ENCODE measurements at regions not wholly inside any gene's neighbourhood (a gene's known extent, or its start where the extent isn't known, plus 50 kb on each side); places are given as distances from the start of the nearest gene placed in this dataset.
"Not testable (repeated sequence)": the region's sequence is repeated elsewhere in the genome, so short reads cannot be mapped to it uniquely, and the experiment has no call there.

- TF ChIP-seq JUND (IDR thresholded peaks at IDR 0.05; ENCODE audit: low read depth): no peak
- in situ Hi-C loops (cut with HindIII; ENCODE audit: low pct_unique_long_range_greater_than_20kb, low sequenced_read_pairs): no loop called here
- no peak for DNase-seq (ENCODE audit: low read depth in 1 of 2, low spot score in 1 of 2)
Measured at GRCh38 chr9:3743901-3744413, 218.2 kb upstream of the RFX3 start.

GRCh38 chr9:3742586-3742985 lies 216.8 kb upstream of the RFX3 start:
- TF ChIP-seq JUND (IDR thresholded peaks at IDR 0.05; ENCODE audit: low read depth): no peak
- in situ Hi-C loops (cut with HindIII; ENCODE audit: low pct_unique_long_range_greater_than_20kb, low sequenced_read_pairs): no loop called here
- DNase-seq (ENCODE audit: low read depth in 1 of 2, low spot score in 1 of 2): no peak

GRCh38 chr9:3741729-3742128 lies 215.9 kb upstream of the RFX3 start:
- DNase-seq (ENCODE audit: low read depth in 1 of 2, low spot score in 1 of 2): peak in 1 of 2 experiments; percentile 10
- in situ Hi-C loops (cut with HindIII; ENCODE audit: low pct_unique_long_range_greater_than_20kb, low sequenced_read_pairs): no loop called here
- no peak for TF ChIP-seq JUND (IDR thresholded peaks at IDR 0.05; ENCODE audit: low read depth)

- peak; percentile 68 for TF ChIP-seq JUND (IDR thresholded peaks at IDR 0.05; ENCODE audit: low read depth)
- in situ Hi-C loops (cut with HindIII; ENCODE audit: low pct_unique_long_range_greater_than_20kb, low sequenced_read_pairs): no loop called here
- DNase-seq (ENCODE audit: low read depth in 1 of 2, low spot score in 1 of 2): peak in 1 of 2 experiments; percentile 82
Measured at GRCh38 chr9:3740690-3741419, 215.1 kb upstream of the RFX3 start.

- DNase-seq (ENCODE audit: low read depth in 1 of 2, low spot score in 1 of 2): no peak
- TF ChIP-seq JUND (IDR thresholded peaks at IDR 0.05; ENCODE audit: low read depth): no peak
- in situ Hi-C loops (cut with HindIII; ENCODE audit: low pct_unique_long_range_greater_than_20kb, low sequenced_read_pairs): no loop called here
Measured at GRCh38 chr9:3736161-3736560, 210.4 kb upstream of the RFX3 start.

- in situ Hi-C loops (cut with HindIII; ENCODE audit: low pct_unique_long_range_greater_than_20kb, low sequenced_read_pairs): no loop called here
- no peak for DNase-seq (ENCODE audit: low read depth in 1 of 2, low spot score in 1 of 2)
- no peak for TF ChIP-seq JUND (IDR thresholded peaks at IDR 0.05; ENCODE audit: low read depth)
Measured at GRCh38 chr9:3735251-3735650, 209.4 kb upstream of the RFX3 start.

GRCh38 chr9:3733527-3734262 lies 207.9 kb upstream of the RFX3 start:
- DNase-seq (ENCODE audit: low read depth in 1 of 2, low spot score in 1 of 2); in situ Hi-C loops (cut with HindIII; ENCODE audit: low pct_unique_long_range_greater_than_20kb, low sequenced_read_pairs): not testable (repeated sequence)

- TF ChIP-seq JUND (IDR thresholded peaks at IDR 0.05; ENCODE audit: low read depth): no peak
- DNase-seq (ENCODE audit: low read depth in 1 of 2, low spot score in 1 of 2): no peak
- in situ Hi-C loops (cut with HindIII; ENCODE audit: low pct_unique_long_range_greater_than_20kb, low sequenced_read_pairs): no loop called here
Measured at GRCh38 chr9:3733039-3733408, 207.2 kb upstream of the RFX3 start.

- no peak for TF ChIP-seq JUND (IDR thresholded peaks at IDR 0.05; ENCODE audit: low read depth)
- peak; percentile 36 to 83 for DNase-seq (ENCODE audit: low read depth in 1 of 2, low spot score in 1 of 2)
- in situ Hi-C loops (cut with HindIII; ENCODE audit: low pct_unique_long_range_greater_than_20kb, low sequenced_read_pairs): no loop called here
Measured at GRCh38 chr9:3732077-3733038, 206.6 kb upstream of the RFX3 start.

GRCh38 chr9:3730511-3730922 lies 204.7 kb upstream of the RFX3 start:
- TF ChIP-seq JUND (IDR thresholded peaks at IDR 0.05; ENCODE audit: low read depth): no peak
- in situ Hi-C loops (cut with HindIII; ENCODE audit: low pct_unique_long_range_greater_than_20kb, low sequenced_read_pairs): no loop called here
- no peak for DNase-seq (ENCODE audit: low read depth in 1 of 2, low spot score in 1 of 2)

GRCh38 chr9:3721096-3721495 lies 195.3 kb upstream of the RFX3 start:
- TF ChIP-seq JUND (IDR thresholded peaks at IDR 0.05; ENCODE audit: low read depth): no peak
- in situ Hi-C loops (cut with HindIII; ENCODE audit: low pct_unique_long_range_greater_than_20kb, low sequenced_read_pairs): no loop called here
- DNase-seq (ENCODE audit: low read depth in 1 of 2, low spot score in 1 of 2): no peak

- in situ Hi-C loops (cut with HindIII; ENCODE audit: low pct_unique_long_range_greater_than_20kb, low sequenced_read_pairs): no loop called here
- TF ChIP-seq JUND (IDR thresholded peaks at IDR 0.05; ENCODE audit: low read depth): no peak
- DNase-seq (ENCODE audit: low read depth in 1 of 2, low spot score in 1 of 2): peak in 1 of 2 experiments; percentile 13
Measured at GRCh38 chr9:3719286-3719685, 193.5 kb upstream of the RFX3 start.
